Left kidney (tissue), 1 donor: ENCODE measurements at regions not wholly inside any gene's neighbourhood (a gene's known extent, or its start where the extent isn't known, plus 50 kb on each side); places are given as distances from the start of the nearest gene placed in this dataset.

Experiments
- DNase-seq: peaks from one replicate; pipeline ENCODE4 v3.0.0-alpha.2; 2013

DNA sequence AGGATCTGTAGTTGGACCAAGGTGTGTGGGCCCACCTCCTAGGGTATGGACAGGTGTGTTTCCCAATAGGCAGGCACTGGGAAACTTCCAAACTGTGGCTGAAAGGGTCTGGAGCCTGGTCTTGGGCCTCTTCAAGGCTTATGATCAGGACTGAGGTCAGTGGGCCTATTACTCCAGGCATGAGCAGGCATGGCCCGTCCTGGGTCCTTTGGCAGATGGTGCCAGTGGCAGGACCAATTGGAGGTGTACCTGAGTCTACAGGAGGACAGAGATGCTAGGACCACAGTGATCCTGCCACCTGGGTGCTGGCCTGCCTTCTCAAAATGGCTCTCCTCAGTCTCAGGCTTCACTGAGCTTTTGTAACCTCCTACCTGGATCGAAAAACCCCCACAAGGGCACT lies 95.4 kb downstream of the RAB18 start:
- DNase-seq = no peak

DNA sequence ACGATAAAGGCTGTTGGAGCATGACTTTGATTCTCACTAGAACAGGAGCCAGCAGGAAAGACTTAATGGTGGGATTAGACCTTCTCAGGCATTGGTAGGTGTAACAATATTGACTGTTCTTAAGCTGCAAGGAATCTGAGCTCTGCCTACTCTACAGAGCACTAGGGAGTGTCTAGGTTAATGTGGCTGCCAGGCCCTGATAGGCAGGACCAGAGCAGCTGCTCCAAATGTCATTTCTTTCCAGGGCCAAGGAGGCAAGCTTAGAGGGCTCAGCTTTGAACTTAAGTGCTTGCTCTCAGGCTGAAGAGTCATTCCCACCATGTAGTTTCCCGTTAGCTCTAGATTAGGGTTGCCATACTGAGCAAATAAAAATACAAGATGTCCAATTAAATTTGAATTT lies 96.8 kb downstream of the RAB18 start:
- DNase-seq = no peak

DNA sequence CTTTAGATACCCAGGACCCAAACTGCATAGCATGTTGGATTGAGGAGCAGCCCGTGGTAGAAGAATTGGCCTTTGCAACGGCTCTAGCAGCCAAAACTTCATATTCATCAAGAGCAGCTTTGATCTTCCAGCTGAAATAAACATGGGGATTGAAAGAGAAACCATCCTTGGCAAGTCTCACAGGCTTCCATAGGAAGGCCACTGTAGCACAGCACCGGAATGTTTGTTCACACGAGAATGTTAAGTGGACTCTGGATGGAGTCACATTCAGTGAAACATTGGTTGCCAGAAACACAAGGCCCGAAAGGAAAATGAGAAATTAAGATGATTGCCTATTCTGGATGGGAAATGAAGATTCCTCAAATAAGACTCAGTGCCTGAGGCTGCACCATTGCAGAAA lies 97.4 kb downstream of the RAB18 start:
- no peak for DNase-seq

DNA sequence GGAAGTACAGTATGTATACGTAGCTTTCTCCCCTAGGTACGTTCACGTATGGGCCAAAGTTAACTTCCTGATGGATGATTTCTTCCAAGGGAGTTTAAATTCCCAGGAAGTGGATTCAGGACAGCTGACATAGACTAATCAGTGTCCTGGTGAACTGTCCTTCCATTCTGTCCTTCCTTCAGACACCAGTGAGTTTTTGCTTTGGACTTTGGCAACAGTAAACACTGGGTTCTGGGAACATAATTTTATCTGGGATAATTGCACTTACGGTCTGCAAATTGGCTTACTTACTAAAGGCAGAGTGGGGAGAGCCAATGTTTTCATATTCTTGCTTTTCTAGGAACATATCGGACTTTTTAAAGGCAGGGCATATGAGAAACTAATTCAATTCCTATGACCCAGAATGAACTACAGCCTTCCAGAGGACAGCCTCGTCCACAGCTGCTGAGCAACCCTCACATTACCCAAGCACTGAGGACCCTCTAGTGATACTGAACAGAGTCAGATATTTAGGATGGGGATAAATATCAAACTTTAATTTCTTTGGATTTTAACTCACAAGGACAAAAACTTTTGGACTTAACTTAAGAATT lies 97.9 kb downstream of the RAB18 start:
- no peak for DNase-seq

DNA sequence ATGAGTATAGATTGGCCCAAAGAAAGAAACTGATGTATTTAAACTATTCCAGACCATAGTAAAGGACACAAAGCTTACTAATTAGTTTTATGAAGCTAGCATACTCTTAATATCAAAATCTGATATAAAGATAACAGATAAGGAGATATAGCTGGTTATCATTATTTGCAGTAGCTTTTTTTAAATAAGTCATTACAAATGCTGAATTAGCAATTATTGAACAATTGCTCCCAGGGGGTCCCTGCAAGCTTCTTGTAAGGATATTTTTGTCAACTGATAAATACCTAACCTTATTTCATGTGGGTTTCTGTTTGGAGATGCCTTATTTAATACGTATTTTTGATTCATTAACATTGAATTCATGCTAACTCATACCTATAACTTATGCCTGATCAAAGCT lies 99.0 kb downstream of the RAB18 start:
- DNase-seq = no peak

DNA sequence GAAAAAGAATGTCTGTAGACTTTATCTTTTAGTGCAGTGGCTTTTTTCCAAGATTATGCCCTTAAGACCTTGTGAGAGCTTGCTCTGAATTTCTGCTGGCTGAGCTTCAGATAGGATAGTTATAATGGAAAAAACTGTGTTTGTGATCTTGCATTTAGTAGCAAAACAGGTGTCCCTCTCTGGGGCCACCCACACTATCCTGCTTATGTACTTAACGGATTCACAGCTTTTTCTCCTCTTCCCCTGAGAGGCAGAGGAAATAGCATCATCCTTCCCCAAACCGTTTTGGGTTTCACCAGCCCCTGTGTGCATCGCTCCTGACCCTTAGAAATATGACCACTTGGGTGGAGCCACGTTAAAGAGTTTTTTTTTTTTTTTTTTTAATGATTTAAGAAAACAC lies 101.2 kb downstream of the RAB18 start:
- no peak for DNase-seq

DNA sequence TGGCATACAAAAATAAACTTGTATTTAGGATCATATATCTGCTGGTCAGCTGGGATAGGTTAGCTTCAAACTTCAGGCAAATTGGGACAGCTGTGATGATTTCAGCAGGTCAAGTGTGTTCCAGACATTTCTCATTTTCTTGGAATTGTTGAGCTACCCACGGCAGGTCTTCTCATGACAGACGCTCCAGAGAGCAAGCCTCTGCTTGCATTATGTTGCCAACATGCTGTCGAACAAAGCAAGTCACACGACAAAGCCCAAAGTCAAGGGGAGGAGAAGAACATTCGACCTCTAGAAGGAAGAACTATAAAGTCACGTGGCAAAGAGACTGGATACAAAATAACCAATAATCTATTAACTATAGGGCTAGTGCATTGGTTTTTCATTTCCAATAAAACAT lies 103.5 kb downstream of the RAB18 start:
- DNase-seq = no peak

DNA sequence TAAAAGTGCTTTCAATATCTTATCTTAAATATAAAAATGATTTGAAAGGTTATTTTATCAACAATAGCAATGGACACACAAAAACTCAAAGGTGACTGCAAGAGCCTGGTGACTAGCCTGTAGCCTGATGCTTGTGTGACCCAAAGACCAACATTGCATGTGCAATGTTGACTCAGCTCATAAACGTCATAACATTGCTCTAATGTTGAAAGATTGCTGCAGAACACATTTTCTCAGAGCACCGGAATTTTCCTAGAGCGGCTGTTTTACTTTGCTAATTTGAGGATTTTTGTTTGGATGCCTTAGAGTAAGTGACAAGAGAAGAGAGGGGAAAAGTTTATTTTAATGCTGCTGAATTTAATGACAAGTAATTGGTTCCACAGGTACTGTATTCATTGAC lies 107.1 kb downstream of the RAB18 start:
- no peak for DNase-seq

DNA sequence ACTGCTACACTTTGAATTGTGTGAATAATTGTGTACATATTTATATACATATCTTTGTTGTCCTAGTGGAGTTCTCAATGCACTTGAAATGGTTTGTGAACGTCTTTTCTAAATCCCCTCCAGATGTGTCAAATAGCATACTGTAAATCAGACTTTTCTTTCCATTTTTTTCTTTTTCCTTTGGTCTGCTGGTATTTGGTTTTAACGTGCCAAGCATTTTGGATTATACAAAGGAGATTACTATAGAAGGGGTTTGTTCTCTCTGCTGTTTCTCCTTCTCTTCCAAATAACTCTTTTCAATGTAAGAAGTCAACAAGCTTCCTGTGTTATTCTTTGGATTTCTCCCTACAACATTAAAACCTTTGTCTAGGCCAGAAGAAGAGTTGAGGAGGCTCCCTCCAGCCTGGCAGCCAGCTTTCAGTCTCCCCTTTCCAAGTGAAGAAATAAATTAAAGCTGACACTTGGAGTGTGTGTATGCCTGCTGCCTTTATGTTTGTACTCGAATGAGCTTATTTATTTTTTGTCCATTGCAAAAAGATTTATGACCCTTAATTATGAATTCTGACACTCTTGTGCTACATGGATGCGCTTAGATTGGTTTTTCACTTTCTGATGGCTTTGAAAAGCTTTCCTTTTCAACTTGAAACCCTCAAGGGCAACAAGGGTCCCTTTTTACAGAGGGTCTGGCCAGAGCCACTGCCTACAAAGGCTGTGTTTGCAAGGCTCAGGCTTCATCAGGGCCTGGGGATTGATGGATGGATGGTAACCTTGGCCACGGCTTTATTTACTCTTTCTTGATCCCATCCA lies 107.8 kb downstream of the RAB18 start:
- DNase-seq = no peak

DNA sequence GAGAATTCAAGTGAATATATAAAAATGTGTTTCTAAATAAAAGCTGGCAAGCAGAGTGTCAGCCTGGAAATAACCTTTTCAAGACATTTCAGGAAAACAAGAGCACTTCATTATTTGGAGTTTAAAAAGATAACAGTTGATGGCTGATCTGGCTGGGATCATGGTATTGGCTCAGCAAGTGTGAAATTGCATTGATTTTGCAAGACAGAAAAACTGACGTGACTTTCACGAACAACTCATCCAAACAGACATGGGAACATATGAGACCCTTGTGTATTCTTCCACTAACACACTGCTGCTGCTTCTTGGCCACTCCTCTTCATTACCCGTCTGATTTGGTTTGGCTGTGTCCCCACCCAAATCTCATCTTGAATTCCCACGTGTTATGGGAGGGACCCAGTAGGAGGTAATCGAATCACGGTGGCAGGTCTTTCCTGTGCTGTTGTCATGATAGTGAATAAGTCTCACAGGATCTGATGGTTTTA lies 108.5 kb downstream of the RAB18 start:
- DNase-seq = no peak

DNA sequence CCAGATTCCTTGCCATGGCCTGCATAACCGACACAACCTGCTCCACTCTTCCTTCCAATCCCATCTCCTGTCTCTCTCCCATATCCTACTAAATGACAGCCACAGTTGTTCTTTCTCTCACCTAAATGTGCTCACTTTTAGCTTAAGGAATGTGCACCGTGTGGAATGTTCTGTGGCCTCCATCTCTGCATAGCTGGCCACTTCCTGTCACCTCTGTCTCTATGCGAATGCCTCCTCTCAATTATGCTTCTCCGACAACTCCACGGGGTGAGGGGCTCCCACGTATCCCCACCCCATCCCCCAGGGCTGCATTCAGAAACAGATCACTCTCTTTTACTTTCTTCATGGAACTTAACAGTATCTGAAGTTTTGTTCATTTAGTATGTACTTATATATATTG lies 110.7 kb downstream of the RAB18 start:
- DNase-seq = no peak

DNA sequence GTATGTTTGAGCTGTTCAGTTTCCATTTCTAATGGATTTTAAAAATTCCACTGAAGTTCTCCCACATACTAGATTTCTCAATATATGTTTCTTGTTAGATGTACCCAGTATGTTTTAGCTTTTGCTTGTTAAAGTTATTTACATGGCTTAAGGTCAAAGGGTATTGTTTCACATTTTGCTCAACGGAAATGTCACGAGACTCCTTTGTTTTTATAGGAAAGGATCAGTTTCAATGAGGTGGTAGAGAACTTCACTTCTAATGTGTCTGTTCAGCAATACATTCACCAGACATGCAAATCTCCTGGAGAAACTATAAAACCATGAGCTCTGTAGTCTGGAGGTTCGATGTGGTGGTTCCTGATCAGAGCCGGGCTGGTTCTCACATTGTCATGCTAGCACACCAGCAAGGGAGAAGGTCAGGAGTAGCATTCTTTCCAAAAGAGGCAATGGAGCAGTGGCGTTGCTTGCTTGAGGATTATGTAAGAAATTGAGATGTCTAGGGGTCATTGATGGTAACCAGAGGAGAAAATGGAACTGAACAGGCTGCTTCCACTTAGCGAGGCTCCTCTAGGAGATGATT lies 114.0 kb downstream of the RAB18 start:
- DNase-seq = peak; percentile 17

DNA sequence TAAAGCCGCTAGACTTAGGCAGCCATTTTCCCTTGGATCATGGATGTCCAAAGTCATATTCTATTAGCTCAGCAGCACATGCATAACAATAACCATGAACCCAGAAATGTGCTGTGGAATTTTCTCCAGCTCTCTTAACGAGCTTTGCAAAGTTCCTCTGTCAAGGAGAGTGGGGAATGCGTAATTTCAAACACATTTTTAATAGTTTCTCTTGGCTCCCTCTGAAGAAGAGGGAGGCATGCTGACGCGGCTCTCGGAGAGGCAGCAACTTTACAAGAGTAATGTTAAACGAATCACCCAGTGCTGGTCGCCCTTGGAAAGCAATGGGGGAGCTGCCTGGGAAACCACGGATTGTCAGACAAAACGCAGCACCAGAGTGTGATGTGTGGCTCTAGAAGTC lies 114.8 kb downstream of the RAB18 start:
- no peak for DNase-seq

DNA sequence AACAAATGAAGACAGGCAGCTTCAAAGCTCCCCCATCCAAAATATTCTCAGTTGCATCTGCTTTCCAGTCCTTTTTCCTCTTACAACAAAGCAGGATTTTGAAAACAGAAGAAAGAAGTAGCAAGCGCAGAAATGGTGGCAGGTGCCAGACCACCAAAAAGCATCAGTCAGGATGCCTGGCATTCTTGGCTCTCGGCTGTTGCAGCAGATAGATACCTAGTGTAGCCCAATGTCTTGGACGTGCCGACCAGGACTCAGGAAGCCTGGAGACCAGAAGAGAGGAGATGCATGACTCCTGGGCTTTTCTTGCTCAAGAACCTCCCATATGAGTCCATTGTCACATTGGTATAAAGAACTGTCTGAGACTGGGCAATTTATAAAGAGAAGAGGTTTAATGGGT lies 115.2 kb downstream of the RAB18 start:
- no peak for DNase-seq

DNA sequence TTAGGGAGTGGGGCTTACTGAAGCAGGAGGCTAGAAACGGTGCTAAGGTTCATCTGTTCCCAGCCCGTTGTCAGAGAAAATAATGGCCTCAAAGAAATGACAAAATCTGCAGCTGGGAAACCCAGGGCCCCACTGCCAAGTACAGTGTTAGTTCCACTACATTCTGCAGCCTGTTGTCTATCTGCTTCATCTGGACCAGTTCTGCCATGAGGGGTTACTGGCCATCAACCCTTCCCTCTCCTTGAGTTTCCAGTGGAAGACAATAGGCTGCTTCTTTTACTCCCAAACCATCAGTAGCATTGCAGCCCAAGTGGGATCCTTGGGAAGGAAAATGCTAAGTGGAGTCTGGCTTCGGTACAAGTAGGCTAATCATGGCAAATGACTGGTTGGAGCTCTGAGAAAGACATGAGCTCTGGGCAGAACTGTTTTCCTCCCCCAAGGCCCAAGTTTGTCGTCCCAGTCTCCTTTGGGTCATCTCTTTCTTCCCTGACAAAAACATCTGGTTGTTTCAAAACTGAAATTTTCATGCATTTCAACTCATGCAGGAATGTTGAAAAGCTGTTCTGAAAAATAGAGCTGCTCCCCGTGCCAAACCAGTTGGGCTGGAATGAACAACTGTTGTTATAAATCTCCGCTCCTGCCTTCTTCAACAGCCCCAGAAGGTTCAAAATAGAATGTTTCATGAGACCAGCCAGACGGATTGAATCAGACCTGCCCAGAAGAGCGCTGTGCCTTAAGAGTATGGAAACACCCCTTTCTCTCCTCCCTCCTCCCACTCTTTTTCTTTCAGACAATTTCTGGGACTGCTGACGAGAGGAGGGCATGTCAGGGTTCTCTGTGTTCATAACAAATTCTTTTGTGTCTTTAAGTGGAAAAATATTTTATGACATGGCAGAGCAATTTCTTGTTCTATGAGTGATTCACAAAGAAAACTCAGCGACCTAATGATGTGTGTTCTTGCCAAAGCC lies 116.6 kb downstream of the RAB18 start:
- DNase-seq = peak; percentile 15

DNA sequence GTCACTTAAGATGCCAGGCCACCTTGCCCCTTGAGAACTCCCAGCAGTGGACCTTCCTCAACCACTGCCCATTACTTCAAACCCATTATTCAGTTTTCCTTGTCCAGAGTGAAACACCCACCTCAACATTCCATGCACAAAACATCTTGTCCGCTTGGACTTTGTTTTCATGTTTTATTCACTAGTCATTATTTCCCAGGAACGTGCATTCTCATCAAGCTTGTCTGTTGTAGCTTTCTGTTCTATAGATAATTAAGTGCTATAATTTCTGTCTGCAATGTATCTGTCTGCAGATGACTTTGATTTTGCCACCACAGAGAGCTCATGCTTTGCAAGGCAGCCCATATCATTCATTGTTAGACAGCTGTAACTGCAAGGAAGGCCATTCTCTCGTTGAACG lies 117.4 kb downstream of the RAB18 start:
- no peak for DNase-seq

DNA sequence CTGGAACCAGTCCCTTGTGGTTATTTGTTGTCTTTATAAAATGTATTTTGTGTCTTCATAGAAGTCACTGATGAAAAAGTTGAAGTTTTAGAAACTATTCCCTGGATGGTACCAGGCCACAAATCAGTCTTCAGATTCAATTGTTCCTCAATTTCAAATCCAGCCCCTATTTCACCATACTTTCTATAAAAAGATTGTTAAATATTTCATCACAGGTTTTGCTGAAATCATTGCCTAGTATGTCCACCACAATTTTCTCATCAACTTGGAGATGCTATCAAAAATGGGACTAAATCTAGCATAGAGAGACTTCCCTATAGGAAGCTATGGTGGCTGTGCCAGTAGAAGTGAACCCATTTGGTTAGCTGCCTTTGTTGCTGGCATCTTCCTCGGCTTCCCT lies 118.5 kb downstream of the RAB18 start:
- DNase-seq = no peak
